Liver (tissue), 3 donors: ENCODE measurements at regions not wholly inside any gene's neighbourhood (a gene's known extent, or its start where the extent isn't known, plus 50 kb on each side); places are given as distances from the start of the nearest gene placed in this dataset.

Experiments
- CTCF ChIP-seq: fragments of 150-350 bp; IDR thresholded peaks from 2 replicates; pipeline ENCODE4 v1.5.1; 2017; ENCODE audit warnings: improper control_type of control experiment, low read depth, low read length; ENCODE audit not compliant: missing input control
- FOXA2 ChIP-seq: IDR thresholded peaks from 2 replicates; pipeline ENCODE4 v1.6.1; 2016; ENCODE audit warnings: antibody characterized with exemption
- GABPA ChIP-seq, 2 donors: IDR thresholded peaks in 1 of 2; conservative IDR thresholded peaks in 1 of 2; 2 replicates each; pipeline ENCODE4 v1.6.1; 2016; ENCODE audit warnings: antibody characterized with exemption in 2 of 2, mild to moderate bottlenecking in 1 of 2, moderate library complexity in 1 of 2
- HNF4A ChIP-seq, 2 donors: conservative IDR thresholded peaks; 2 replicates each; pipeline ENCODE4 v1.6.1; 2016; ENCODE audit warnings: antibody characterized with exemption in 2 of 2, mild to moderate bottlenecking in 2 of 2
- MAX ChIP-seq: IDR thresholded peaks from 2 replicates; pipeline ENCODE4 v1.6.1; 2016; ENCODE audit warnings: antibody characterized with exemption
- RAD21 ChIP-seq, 2 donors: IDR thresholded peaks; 2 replicates each; pipeline ENCODE4 v1.6.1; 2016; ENCODE audit warnings: antibody characterized with exemption in 2 of 2, mild to moderate bottlenecking in 2 of 2
- REST ChIP-seq: IDR thresholded peaks from 2 replicates; pipeline ENCODE4 v1.6.1; 2016; ENCODE audit warnings: antibody characterized with exemption, mild to moderate bottlenecking
- SP1 ChIP-seq: IDR thresholded peaks from 2 replicates; pipeline ENCODE4 v1.6.1; 2018; ENCODE audit warnings: antibody characterized with exemption, mild to moderate bottlenecking
- TAF1 ChIP-seq: conservative IDR thresholded peaks from 2 replicates; pipeline ENCODE4 v1.6.1; 2016; ENCODE audit warnings: antibody characterized with exemption, mild to moderate bottlenecking
- YY1 ChIP-seq: IDR thresholded peaks from 2 replicates; pipeline ENCODE4 v1.6.1; 2016; ENCODE audit warnings: antibody characterized with exemption, mild to moderate bottlenecking
- donor health status: healthy.
- donor health status: healthy.

DNA sequence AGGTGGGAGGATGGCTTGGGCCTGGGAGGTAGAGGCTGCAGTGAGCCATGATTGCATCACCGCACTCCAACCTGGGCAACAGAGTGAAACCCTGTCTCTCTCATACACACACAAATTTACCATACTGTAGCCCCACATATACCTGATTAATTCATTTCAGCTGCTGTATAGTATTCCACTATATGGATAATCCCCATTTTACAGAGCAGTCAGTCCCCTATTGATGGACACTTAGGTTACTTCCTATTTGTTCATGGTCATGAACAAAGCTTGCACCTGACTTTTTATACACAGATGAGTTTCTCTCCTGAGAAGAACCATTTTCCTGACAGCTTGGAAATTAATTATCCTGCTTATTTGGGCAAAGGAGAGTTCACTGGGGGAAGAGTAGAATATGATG, 59.2 kb downstream of the EMX2 start:
- TF ChIP-seq CTCF, result no peak
- TF ChIP-seq YY1, result no peak
- TF ChIP-seq REST, result no peak
- TF ChIP-seq HNF4A (conservative IDR thresholded peaks at IDR 0.05), result no peak
- TF ChIP-seq TAF1, result no peak
- no peak for TF ChIP-seq RAD21 (IDR thresholded peaks at IDR 0.05)
- TF ChIP-seq MAX, result no peak
- TF ChIP-seq SP1, result no peak
- no peak for TF ChIP-seq FOXA2
- TF ChIP-seq GABPA (IDR thresholded peaks at IDR 0.05 in 1 of 2, conservative IDR thresholded peaks at IDR 0.05 in 1 of 2), result no peak
